Breast epithelium (tissue), 4 donors: ENCODE measurements at regions not wholly inside any gene's neighbourhood (a gene's known extent, or its start where the extent isn't known, plus 50 kb on each side); places are given as distances from the start of the nearest gene placed in this dataset.

Experiments
- DNase-seq, 2 donors: peaks; one replicate each; pipeline ENCODE4 v3.0.0-alpha.2; 2019; ENCODE audit warnings: low spot score in 2 of 2
- H3K27ac ChIP-seq, 2 donors: fragments of 200-600 bp; sonication (generic) in 1 of 2; one replicate each; pipeline ENCODE4 v1.5.1; 2016 to 2019; ENCODE audit warnings: mild to moderate bottlenecking in 1 of 2
- H3K27me3 ChIP-seq, 2 donors: fragments of 200-600 bp; sonication (generic) in 1 of 2; one replicate each; pipeline versions ENCODE4 v1.5.1 to v1.6.0; 2017 to 2019; ENCODE audit warnings: control low read depth in 1 of 2, mild to moderate bottlenecking in 1 of 2
- H3K36me3 ChIP-seq: fragments of 200-600 bp; one replicate; pipeline ENCODE4 v1.5.1; 2019
- H3K4me1 ChIP-seq, 2 donors: fragments of 200-600 bp; sonication (generic); one replicate each; pipeline ENCODE4 v1.5.1; 2016 to 2019; ENCODE audit warnings: control low read depth in 1 of 2
- H3K4me3 ChIP-seq, 3 donors: fragments of 200-600 bp; sonication (generic); 1 replicate in 2 of 3; 2 replicates in 1 of 3; pipeline ENCODE4 v1.5.1; 2016 to 2019; ENCODE audit warnings: mild to moderate bottlenecking in 3 of 3, moderate library complexity in 2 of 3
- H3K9me3 ChIP-seq, 2 donors: fragments of 200-600 bp; sonication (generic) in 1 of 2; one replicate each; pipeline ENCODE4 v1.5.1; 2016 to 2019; ENCODE audit warnings: control low read depth in 1 of 2
- CTCF ChIP-seq, 3 donors: fragments of 450-650 bp; IDR thresholded peaks; one replicate each; pipeline ENCODE4 v1.5.1; 2016 to 2017; ENCODE audit warnings: antibody characterized with exemption in 3 of 3, mild to moderate bottlenecking in 3 of 3, moderate library complexity in 3 of 3
- POLR2A ChIP-seq: fragments of 450-650 bp; IDR thresholded peaks from one replicate; pipeline ENCODE4 v1.6.1; 2016; ENCODE audit warnings: antibody characterized with exemption, mild to moderate bottlenecking, moderate library complexity
- POLR2AphosphoS5 ChIP-seq, 3 donors: sonication (generic); formaldehyde crosslinking; IDR thresholded peaks; one replicate each; pipeline ENCODE4 v1.6.1; 2017; ENCODE audit warnings: antibody characterized with exemption in 3 of 3
- intact Hi-C: fragments of 100-400 bp; cut with DNase I; formaldehyde crosslinking; loops from one replicate; pipeline ENCODE4 v1.15.1; 2023; ENCODE audit warnings: low total_unique reads

- no peaks in the 10 kb centered on the region for H3K27me3 ChIP-seq
- no peak overlapping the region for H3K4me3 ChIP-seq
- H3K36me3 ChIP-seq = no peaks in the 10 kb centered on the region
- TF ChIP-seq POLR2A (no peak), CTCF (IDR thresholded peaks at IDR 0.05) (no peak), POLR2AphosphoS5 (IDR thresholded peaks at IDR 0.05) (no peak)
- no peaks in the 10 kb centered on the region for H3K9me3 ChIP-seq
- no peak for DNase-seq
- no peaks in the 10 kb centered on the region for H3K4me1 ChIP-seq
- no peak overlapping the region for H3K27ac ChIP-seq
- intact Hi-C loops = no loop called here
These were observed 52.5 kb upstream of the PDE8B start for GRCh38 chr5:77157732-77158532.

GRCh38 chr5:77156379-77156778 lies 54.1 kb upstream of the PDE8B start:
- intact Hi-C loops = no loop called here
- Histone ChIP-seq H3K4me3 (no peak overlapping the region), H3K4me1 (no peaks in the 10 kb centered on the region), H3K9me3 (no peaks in the 10 kb centered on the region), H3K27ac (no peak overlapping the region), H3K27me3 (no peaks in the 10 kb centered on the region), H3K36me3 (no peaks in the 10 kb centered on the region)
- no peak for TF ChIP-seq CTCF (IDR thresholded peaks at IDR 0.05)
- TF ChIP-seq POLR2A = no peak
- no peak for TF ChIP-seq POLR2AphosphoS5 (IDR thresholded peaks at IDR 0.05)
- DNase-seq = no peak

GRCh38 chr5:77155179-77155785 lies 55.2 kb upstream of the PDE8B start:
- intact Hi-C loops = no loop called here
- Histone ChIP-seq H3K27me3 (no peaks in the 10 kb centered on the region), H3K4me3 (no peak overlapping the region), H3K9me3 (no peaks in the 10 kb centered on the region), H3K4me1 (no peaks in the 10 kb centered on the region), H3K36me3 (no peaks in the 10 kb centered on the region), H3K27ac (no peak overlapping the region)
- no peak for DNase-seq
- TF ChIP-seq POLR2AphosphoS5 (IDR thresholded peaks at IDR 0.05) (no peak), CTCF (IDR thresholded peaks at IDR 0.05) (no peak), POLR2A (no peak)

GRCh38 chr5:77152441-77152840 lies 58.0 kb upstream of the PDE8B start:
- no peak overlapping the region for H3K4me3 ChIP-seq
- no peaks in the 10 kb centered on the region for H3K36me3 ChIP-seq
- intact Hi-C loops = no loop called here
- no peaks in the 10 kb centered on the region for H3K27me3 ChIP-seq
- no peak for TF ChIP-seq POLR2A
- TF ChIP-seq POLR2AphosphoS5 (IDR thresholded peaks at IDR 0.05) = no peak
- TF ChIP-seq CTCF (IDR thresholded peaks at IDR 0.05) = no peak
- H3K4me1 ChIP-seq = no peaks in the 10 kb centered on the region
- no peak overlapping the region for H3K27ac ChIP-seq
- H3K9me3 ChIP-seq = no peaks in the 10 kb centered on the region
- no peak for DNase-seq

- H3K27ac ChIP-seq = no peak overlapping the region
- H3K9me3 ChIP-seq = no peaks in the 10 kb centered on the region
- no peaks in the 10 kb centered on the region for H3K36me3 ChIP-seq
- intact Hi-C loops = no loop called here
- no peaks in the 10 kb centered on the region for H3K4me1 ChIP-seq
- TF ChIP-seq CTCF (IDR thresholded peaks at IDR 0.05) (no peak), POLR2AphosphoS5 (IDR thresholded peaks at IDR 0.05) (no peak), POLR2A (no peak)
- no peak overlapping the region for H3K4me3 ChIP-seq
- no peak for DNase-seq
- H3K27me3 ChIP-seq = no peaks in the 10 kb centered on the region
These were observed 59.0 kb upstream of the PDE8B start for GRCh38 chr5:77151501-77151900.
